Kidney (tissue), 13 donors: ENCODE measurements at regions not wholly inside any gene's neighbourhood (a gene's known extent, or its start where the extent isn't known, plus 50 kb on each side); places are given as distances from the start of the nearest gene placed in this dataset.

Experiments used
- DNase-seq, 5 donors: peaks; one replicate each; pipeline ENCODE4 v3.0.0-alpha.2; 2013 to 2020
- FAIRE-seq: peaks from 2 replicates; lab custom pipeline; 2012; peaks lifted over from hg19 to GRCh38; lab: Jason Lieb, UNC
- H3K27ac ChIP-seq, 2 donors: one replicate each; pipeline ENCODE4 v1.7.0; 2013; ENCODE audit warnings: low read depth in 2 of 2, low read length in 2 of 2, inconsistent platforms in 1 of 2
- H3K27me3 ChIP-seq: one replicate; pipeline ENCODE4 v1.7.1; 2013; ENCODE audit warnings: low read length, inconsistent platforms; ENCODE audit not compliant: control insufficient read depth, insufficient read depth
- H3K36me3 ChIP-seq, 3 donors: one replicate each; pipeline versions ENCODE4 v1.7.0 to v1.7.1; 2013; ENCODE audit warnings: low read length in 3 of 3, control low read depth in 1 of 3, inconsistent platforms in 1 of 3; ENCODE audit not compliant: insufficient read depth in 3 of 3, control insufficient read depth in 2 of 3
- H3K4me1 ChIP-seq, 3 donors: one replicate each; pipeline versions ENCODE4 v1.7.0 to v1.7.1; 2013; ENCODE audit warnings: low read length in 3 of 3, inconsistent platforms in 1 of 3, low read depth in 1 of 3; ENCODE audit not compliant: control insufficient read depth in 2 of 3, insufficient read depth in 2 of 3
- H3K4me3 ChIP-seq, 3 donors: one replicate each; pipeline versions ENCODE4 v1.7.0 to v1.8.1; 2013; ENCODE audit warnings: low read length in 3 of 3, control low read depth in 1 of 3, inconsistent platforms in 1 of 3
- H3K9ac ChIP-seq, 3 donors: one replicate each; pipeline versions ENCODE4 v1.7.0 to v1.7.1; 2013; ENCODE audit warnings: low read length in 3 of 3, control low read depth in 1 of 3, inconsistent platforms in 1 of 3
- H3K9me3 ChIP-seq, 3 donors: one replicate each; pipeline versions ENCODE4 v1.7.0 to v1.7.1; 2013; ENCODE audit warnings: low read length in 3 of 3, control low read depth in 1 of 3, inconsistent platforms in 1 of 3; ENCODE audit not compliant: control insufficient read depth in 2 of 3, insufficient read depth in 1 of 3
- intact Hi-C: fragments of 100-400 bp; cut with DNase I; formaldehyde crosslinking; loops from one replicate; pipeline ENCODE4 v1.11.1; 2022
- TF ChIP-seq, protein P1 (sequence below): IDR thresholded peaks from 3 replicates; pipeline ENCODE4 v1.5.1; 2012; ENCODE audit warnings: mild to moderate bottlenecking, moderate library complexity, borderline replicate concordance; ENCODE audit not compliant: insufficient read depth; ENCODE audit errors: extremely low read depth
- donor health status: control.
- donor health status: control.
- donor health status: control.
- donor health status: control.
- donor health status: control.
- donor health status: DM: yes; HTN: yes; CAD: no.
- donor health status: Normal renal cell carcinoma (clear cell type).

DNA sequence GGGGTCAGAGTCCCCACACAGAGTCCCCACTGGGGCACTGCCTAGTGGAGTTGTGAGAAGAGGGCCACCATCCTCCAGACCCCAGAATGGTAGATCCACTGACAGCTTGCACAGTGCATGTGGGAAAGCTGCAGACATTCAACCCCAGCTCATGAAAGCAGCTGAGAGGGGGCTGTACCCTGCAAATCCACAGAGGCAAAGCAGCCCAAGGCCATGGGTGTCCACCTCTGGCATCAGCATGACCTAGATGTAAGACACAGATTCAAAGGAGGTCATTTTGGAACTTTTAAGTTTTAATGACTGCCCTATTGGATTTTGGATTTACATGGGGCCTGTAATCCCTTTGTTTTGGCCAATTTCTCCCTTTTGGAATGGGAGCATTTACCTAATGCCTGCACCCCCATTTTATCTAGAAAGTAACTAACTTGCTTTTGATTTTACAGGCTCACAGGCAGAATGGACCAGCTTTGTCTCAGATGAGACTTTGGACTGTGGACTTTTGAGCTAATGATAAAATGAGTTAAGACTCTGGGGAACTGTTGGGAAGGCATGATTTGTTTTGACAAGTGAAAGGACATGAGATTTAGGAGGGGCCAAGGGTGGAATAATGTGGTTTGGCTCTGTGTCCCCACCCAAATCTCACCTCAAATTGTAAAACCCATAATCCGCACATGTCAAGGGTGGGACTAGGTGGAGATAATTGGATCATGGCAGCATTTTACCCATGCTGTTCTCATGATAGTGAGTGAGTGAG, 56.3 kb upstream of the ITGA1 start:
- Histone ChIP-seq H3K27ac (no peak overlapping the region), H3K27me3 (no peaks in the 10 kb centered on the region), H3K4me3 (no peak overlapping the region), H3K4me1 (no peaks in the 10 kb centered on the region), H3K36me3 (no peaks in the 10 kb centered on the region), H3K9me3 (peaks cover 0 to 3% (median 2%) of the 10 kb centered on the region in 3 donors), H3K9ac (no peak overlapping the region)
- TF ChIP-seq, protein P1, sequence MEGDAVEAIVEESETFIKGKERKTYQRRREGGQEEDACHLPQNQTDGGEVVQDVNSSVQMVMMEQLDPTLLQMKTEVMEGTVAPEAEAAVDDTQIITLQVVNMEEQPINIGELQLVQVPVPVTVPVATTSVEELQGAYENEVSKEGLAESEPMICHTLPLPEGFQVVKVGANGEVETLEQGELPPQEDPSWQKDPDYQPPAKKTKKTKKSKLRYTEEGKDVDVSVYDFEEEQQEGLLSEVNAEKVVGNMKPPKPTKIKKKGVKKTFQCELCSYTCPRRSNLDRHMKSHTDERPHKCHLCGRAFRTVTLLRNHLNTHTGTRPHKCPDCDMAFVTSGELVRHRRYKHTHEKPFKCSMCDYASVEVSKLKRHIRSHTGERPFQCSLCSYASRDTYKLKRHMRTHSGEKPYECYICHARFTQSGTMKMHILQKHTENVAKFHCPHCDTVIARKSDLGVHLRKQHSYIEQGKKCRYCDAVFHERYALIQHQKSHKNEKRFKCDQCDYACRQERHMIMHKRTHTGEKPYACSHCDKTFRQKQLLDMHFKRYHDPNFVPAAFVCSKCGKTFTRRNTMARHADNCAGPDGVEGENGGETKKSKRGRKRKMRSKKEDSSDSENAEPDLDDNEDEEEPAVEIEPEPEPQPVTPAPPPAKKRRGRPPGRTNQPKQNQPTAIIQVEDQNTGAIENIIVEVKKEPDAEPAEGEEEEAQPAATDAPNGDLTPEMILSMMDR = no peak
- DNase-seq (no peak), FAIRE-seq (no peak)
- intact Hi-C loops = no loop called here

DNA sequence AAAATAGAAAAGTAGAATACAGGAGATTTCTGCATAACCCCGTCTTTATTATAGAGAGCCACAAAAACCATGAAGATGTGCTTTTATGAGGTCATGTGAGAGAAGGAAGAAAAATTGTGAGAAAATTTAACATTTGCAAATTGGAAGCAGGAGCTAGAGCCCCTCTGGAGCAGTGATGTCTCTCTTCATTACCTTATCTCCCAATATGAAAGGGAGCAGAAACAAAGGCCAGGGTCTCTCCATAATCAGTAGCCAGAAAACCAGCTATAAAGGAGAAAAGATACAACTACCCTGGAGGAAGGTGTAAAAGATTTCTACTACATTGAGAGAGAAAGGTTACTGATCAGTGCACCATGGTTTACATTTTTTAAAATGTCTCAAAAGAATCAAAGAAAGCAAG, 53.2 kb upstream of the ITGA1 start:
- peaks cover 0 to 3% (median 2%) of the 10 kb centered on the region in 3 donors for H3K9me3 ChIP-seq
- TF ChIP-seq, protein P1 = no peak
- intact Hi-C loops = no loop called here
- no peak for DNase-seq
- no peaks in the 10 kb centered on the region for H3K4me1 ChIP-seq
- H3K36me3 ChIP-seq = no peaks in the 10 kb centered on the region
- H3K9ac ChIP-seq = no peak overlapping the region
- no peak overlapping the region for H3K27ac ChIP-seq
- FAIRE-seq = no peak
- no peak overlapping the region for H3K4me3 ChIP-seq
- no peaks in the 10 kb centered on the region for H3K27me3 ChIP-seq

DNA sequence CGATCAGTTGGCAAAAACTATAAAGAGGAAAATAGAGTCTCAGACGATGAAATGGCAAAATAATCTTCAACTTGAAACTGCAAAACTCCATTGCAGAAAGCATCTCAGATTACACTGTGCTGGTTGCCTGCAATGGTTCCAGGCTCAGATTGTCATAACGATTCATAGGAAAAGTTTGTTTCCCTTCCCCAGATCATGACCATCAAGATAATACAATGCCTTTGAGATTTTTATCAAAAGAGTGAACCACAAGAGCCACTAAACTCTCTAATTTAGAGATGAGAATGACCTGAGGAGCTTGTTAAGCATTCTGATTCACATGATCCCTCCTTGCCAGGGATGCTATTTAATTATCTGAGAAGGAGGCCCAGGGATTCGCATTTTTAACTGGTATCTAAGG, 52.6 kb upstream of the ITGA1 start:
- H3K27me3 ChIP-seq = no peaks in the 10 kb centered on the region
- H3K9me3 ChIP-seq = peaks cover 0 to 3% (median 2%) of the 10 kb centered on the region in 3 donors
- FAIRE-seq = no peak
- intact Hi-C loops = no loop called here
- no peak overlapping the region for H3K4me3 ChIP-seq
- H3K4me1 ChIP-seq = no peaks in the 10 kb centered on the region
- H3K27ac ChIP-seq = no peak overlapping the region
- DNase-seq = no peak
- TF ChIP-seq, protein P1 = no peak
- H3K9ac ChIP-seq = no peak overlapping the region
- no peaks in the 10 kb centered on the region for H3K36me3 ChIP-seq
